Ovary (tissue), 7 donors: ENCODE measurements at regions not wholly inside any gene's neighbourhood (a gene's known extent, or its start where the extent isn't known, plus 50 kb on each side); places are given as distances from the start of the nearest gene placed in this dataset.

Source experiments
- DNase-seq, 5 donors: peaks; one replicate each; pipeline ENCODE4 v3.0.0-alpha.2; 2019 to 2020
- H3K27ac ChIP-seq, 2 donors: fragments of 200-600 bp; one replicate each; pipeline versions ENCODE4 v1.5.1 to v1.8.0; 2019 to 2022
- H3K27me3 ChIP-seq: fragments of 200-600 bp; one replicate; pipeline ENCODE4 v1.8.0; 2022
- H3K36me3 ChIP-seq: fragments of 200-600 bp; sonication (generic); one replicate; pipeline ENCODE4 v1.5.1; 2019
- H3K4me1 ChIP-seq: one replicate; pipeline ENCODE4 v1.8.1; 2013; ENCODE audit warnings: mild to moderate bottlenecking, moderate library complexity; ENCODE audit not compliant: insufficient read depth
- H3K4me3 ChIP-seq: fragments of 200-600 bp; sonication (generic); one replicate; pipeline ENCODE4 v1.5.1; 2017
- H3K9me3 ChIP-seq, 2 donors: fragments of 200-600 bp in 1 of 2; sonication (generic) in 1 of 2; one replicate each; pipeline versions ENCODE4 v1.5.1 to v1.8.1; 2013 to 2019; ENCODE audit warnings: mild to moderate bottlenecking in 1 of 2, moderate library complexity in 1 of 2
- CTCF ChIP-seq, 3 donors: fragments of 450-650 bp in 2 of 3; fragments of 200-600 bp in 1 of 3; IDR thresholded peaks; one replicate each; pipeline versions ENCODE4 v1.5.1 to v1.8.0; 2016 to 2022; ENCODE audit warnings: antibody characterized with exemption in 3 of 3, mild to moderate bottlenecking in 1 of 3
- EP300 ChIP-seq: sonication (generic); formaldehyde crosslinking; IDR thresholded peaks from one replicate; pipeline ENCODE4 v1.6.1; 2017; ENCODE audit warnings: antibody characterized with exemption
- POLR2A ChIP-seq: fragments of 450-650 bp; IDR thresholded peaks from one replicate; pipeline ENCODE4 v1.6.1; 2017; ENCODE audit warnings: antibody characterized with exemption, mild to moderate bottlenecking, moderate library complexity
- WGBS, 3 donors: extraction: QIAGEN DNeasy Blood & Tissue Kit in 1 of 3; methylation state at CpG; one replicate each; pipeline versions ENCODE4 v1.1.5 to v1.1.7; 2013 to 2017; 5-methylcytosine and 5-hydroxymethylcytosine counted together
- intact Hi-C, 4 donors: fragments of 100-400 bp; cut with DNase I; formaldehyde crosslinking; loops; one replicate each; pipeline versions ENCODE4 v1.11.0 to v1.15.1; 2022 to 2023
- donor health status: DM: no; HTN: no; CAD: no; lungs with moderate emphysema.
- donor health status: DM: no; HTN: no; CAD: no.
- donor health status: Bipolar disorder and iron deficiency.
- donor health status: DM: no; HTN: no; CAD: no.
- donor health status: DM: yes; HTN: yes; CAD: no.

- no peak for TF ChIP-seq POLR2A
- TF ChIP-seq EP300, result no peak
- no peak for TF ChIP-seq CTCF (IDR thresholded peaks at IDR 0.05)
- no peak overlapping the region for H3K4me3 ChIP-seq
- 97 to 99% (median 98%) methylated on average over 5 of the region's 5 CpGs for WGBS, 3 donors
- no peak overlapping the region for H3K27ac ChIP-seq
- H3K4me1 ChIP-seq, result no peaks in the 10 kb centered on the region
- H3K9me3 ChIP-seq, result peaks cover 0 to 3% of the 10 kb centered on the region in 2 donors
- H3K36me3 ChIP-seq, result no peaks in the 10 kb centered on the region
- H3K27me3 ChIP-seq, result no peaks in the 10 kb centered on the region
- DNase-seq, result no peak
- intact Hi-C loops, result no loop called here
Observed at GRCh38 chr2:67214585-67215185, 182.4 kb upstream of the ETAA1 start.

GRCh38 chr2:67215214-67216055 is 181.7 kb upstream of the ETAA1 start:
- H3K4me1 ChIP-seq, result no peaks in the 10 kb centered on the region
- peak in 4 of 5 donors; percentile 13 to 61 (median 22) for DNase-seq
- TF ChIP-seq POLR2A, result no peak
- TF ChIP-seq CTCF (IDR thresholded peaks at IDR 0.05), result no peak
- TF ChIP-seq EP300, result no peak
- intact Hi-C loops, result no loop called here
- no peaks in the 10 kb centered on the region for H3K27me3 ChIP-seq
- WGBS, 3 donors, result 72 to 75% (median 74%) methylated on average over 16 of the region's 16 CpGs
- H3K27ac ChIP-seq, result no peak overlapping the region
- no peaks in the 10 kb centered on the region for H3K36me3 ChIP-seq
- H3K9me3 ChIP-seq, result peaks cover 0 to 3% of the 10 kb centered on the region in 2 donors
- no peak overlapping the region for H3K4me3 ChIP-seq

GRCh38 chr2:67216103-67216502 is 181.0 kb upstream of the ETAA1 start:
- Histone ChIP-seq H3K27me3 (no peaks in the 10 kb centered on the region), H3K4me1 (no peaks in the 10 kb centered on the region), H3K36me3 (no peaks in the 10 kb centered on the region), H3K27ac (no peak overlapping the region), H3K4me3 (no peak overlapping the region), H3K9me3 (peaks cover 0 to 3% of the 10 kb centered on the region in 2 donors)
- DNase-seq, result no peak
- WGBS, 3 donors, result 66 to 82% (median 72%) methylated on average over 4 of the region's 4 CpGs
- intact Hi-C loops, result no loop called here
- no peak for TF ChIP-seq CTCF (IDR thresholded peaks at IDR 0.05)
- no peak for TF ChIP-seq POLR2A
- TF ChIP-seq EP300, result no peak

- H3K4me3 ChIP-seq, result no peak overlapping the region
- 81 to 84% (median 83%) methylated on average over 1 of the region's 1 CpG for WGBS, 3 donors
- H3K27me3 ChIP-seq, result no peaks in the 10 kb centered on the region
- H3K4me1 ChIP-seq, result no peaks in the 10 kb centered on the region
- TF ChIP-seq POLR2A, result no peak
- TF ChIP-seq EP300, result no peak
- no peak for TF ChIP-seq CTCF (IDR thresholded peaks at IDR 0.05)
- H3K9me3 ChIP-seq, result peaks cover 0 to 3% of the 10 kb centered on the region in 2 donors
- intact Hi-C loops, result no loop called here
- H3K27ac ChIP-seq, result no peak overlapping the region
- no peak for DNase-seq
- H3K36me3 ChIP-seq, result no peaks in the 10 kb centered on the region
Observed at GRCh38 chr2:67216881-67217280, 180.3 kb upstream of the ETAA1 start.
